Activated effector memory CD4-positive, alpha-beta T cell treated with anti-CD3 and anti-CD28 coated beads, Interleukin-2, amount 50 U/mL, for 16 hours (primary cell): ENCODE measurements at regions not wholly inside any gene's neighbourhood (a gene's known extent, or its start where the extent isn't known, plus 50 kb on each side); places are given as distances from the start of the nearest gene placed in this dataset.

Experiments
- DNase-seq: peaks from one replicate; pipeline ENCODE4 v3.0.0-alpha.2; 2020

GRCh38 chr5:174236070-174236469, 190.6 kb downstream of the NSG2 start:
- DNase-seq = no peak

- DNase-seq = no peak
Observed at GRCh38 chr5:174239718-174240117, 194.2 kb downstream of the NSG2 start.

- no peak for DNase-seq
Observed at GRCh38 chr5:174242573-174242972, 197.1 kb downstream of the NSG2 start.

DNA sequence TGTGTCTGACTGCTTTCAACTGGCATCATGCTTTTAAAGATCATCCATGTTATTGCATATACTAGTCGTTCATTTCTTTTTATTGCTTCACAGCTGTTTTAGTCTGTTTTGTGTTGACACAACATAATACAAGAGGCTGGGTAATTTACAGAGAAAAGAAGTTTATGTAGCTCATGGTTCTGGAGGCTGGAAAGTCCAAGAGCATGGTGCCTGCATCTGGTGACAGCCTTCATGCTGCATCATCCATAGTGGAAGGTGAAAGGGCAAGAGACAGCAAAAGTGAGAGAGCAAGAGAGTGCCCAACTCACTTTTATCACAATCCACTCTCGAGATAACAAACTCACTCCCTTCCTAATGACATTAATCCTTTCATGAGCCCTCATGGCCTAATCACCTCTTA, 198.4 kb downstream of the NSG2 start:
- DNase-seq = no peak

DNA sequence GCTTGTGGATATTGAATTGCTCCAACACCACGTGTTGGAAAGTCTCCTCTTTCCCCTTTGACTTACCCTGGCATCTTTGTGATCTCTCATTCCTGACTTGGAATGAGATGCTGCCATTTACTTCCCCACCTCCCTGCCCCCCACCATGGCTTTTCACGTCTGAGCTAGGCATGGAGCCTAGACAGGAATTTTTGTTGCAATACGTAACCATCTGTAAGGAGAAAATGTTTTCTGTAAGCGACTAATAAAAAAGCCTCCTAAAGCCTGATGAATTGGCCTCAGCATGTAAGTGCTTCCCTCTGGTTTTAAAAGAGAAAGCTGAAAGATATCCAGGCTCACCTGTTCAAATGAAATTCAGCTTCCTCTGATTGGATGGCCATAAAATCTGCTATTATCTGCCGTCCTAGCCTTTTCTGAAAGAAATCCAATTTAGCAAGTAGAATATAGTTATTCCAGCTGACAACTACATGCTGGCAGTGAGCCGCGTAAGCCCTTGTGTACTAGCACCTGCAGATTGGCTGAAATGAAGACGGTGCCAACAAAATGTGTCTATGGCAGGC, 200.1 kb downstream of the NSG2 start:
- no peak for DNase-seq

DNA sequence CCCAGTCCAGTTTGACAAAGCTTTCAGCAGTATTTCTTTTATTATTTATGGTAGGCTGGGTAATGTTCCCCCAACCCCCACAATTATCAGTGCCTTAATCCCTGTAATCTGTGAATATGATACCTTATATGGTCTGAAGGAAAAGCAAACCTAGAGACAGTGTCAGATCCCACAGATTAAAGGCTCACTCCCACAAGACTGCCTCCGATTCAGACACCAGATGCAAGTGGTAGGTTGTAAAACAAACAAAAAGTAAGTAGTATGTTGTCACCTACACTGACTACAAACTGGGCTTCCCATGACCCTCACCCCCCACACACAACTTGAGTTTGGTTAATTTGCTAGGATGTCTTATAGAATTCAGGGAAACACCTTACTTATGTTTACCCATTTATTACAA, 201.2 kb downstream of the NSG2 start:
- no peak for DNase-seq

- no peak for DNase-seq
Observed at GRCh38 chr5:174247301-174247700, 201.8 kb downstream of the NSG2 start.

DNA sequence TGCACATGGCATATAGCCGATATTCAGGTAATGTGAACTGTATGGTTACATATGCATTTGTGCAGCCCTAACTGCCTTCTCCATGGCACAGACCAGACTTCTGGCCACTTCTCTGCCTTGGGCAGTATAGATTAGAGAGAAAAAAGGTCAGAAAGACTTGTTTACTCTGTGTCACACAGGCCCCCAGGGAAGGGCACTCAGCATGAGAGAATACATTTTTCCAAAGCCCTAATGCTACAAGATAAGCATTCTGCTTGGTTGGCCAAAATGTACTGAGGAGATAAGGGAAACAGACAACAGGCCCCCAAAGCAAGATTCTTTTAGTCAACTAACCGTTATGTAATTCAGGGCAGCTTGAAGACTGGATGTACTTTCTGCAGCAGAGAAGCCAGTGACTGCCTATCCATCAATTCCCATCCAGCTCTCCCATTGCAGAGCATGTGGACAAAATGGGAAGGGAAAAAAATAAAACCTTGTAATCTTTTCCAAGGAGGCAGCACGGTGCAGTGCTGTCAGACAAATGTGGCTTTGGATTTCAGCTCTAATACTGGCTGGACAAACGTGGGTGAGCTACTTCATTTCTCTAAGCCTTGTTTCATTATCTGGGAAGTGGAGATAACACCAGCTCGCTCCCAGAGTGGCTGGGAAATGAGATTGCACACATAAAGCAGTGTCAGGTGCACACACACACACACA, 205.9 kb downstream of the NSG2 start:
- no peak for DNase-seq

GRCh38 chr5:174252121-174252520, 206.6 kb downstream of the NSG2 start:
- no peak for DNase-seq

GRCh38 chr5:174259696-174260420, 214.4 kb downstream of the NSG2 start:
- no peak for DNase-seq

- no peak for DNase-seq
Observed at GRCh38 chr5:174271316-174271715, 225.8 kb downstream of the NSG2 start.

GRCh38 chr5:174272671-174273070, 227.2 kb downstream of the NSG2 start:
- DNase-seq = no peak

DNA sequence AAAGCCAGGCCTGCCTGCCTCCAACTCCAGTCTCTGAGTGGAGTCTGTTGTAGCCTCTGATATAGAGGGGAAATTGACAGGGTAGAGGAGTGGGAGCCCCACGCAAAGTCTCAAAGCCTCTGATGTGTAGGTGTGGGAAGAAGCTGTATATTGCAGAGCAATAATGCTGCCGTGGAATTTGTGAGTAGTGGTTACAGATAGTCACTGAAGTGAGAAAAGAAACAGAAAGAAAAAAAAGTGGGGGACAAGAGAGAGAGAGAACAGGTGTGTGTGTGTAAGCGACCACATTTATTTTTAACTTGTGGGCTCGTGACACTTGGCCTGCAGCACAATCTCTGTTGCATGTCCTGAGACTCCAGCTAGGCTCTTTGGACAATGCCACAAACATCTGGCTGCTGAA, 227.8 kb downstream of the NSG2 start:
- no peak for DNase-seq

DNA sequence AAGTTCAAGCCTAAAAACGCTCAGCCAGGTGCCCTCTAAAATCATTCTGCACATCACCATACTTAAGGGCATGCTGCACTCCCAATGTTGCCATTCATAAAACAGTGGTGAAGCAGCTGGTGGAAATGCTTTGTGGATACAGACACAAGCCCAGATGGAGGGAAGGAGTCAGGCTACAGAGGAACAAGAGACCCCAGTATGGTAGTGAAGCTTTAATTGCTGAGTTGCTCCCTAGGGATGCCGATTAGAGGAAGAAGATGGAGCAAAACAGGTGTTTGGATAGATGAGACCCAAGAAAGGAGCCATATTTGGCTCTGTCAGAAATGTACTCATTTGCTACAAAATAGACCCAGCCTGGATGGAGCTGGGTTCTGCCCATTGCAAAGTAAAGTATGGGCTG, 230.5 kb downstream of the NSG2 start:
- DNase-seq = no peak

DNA sequence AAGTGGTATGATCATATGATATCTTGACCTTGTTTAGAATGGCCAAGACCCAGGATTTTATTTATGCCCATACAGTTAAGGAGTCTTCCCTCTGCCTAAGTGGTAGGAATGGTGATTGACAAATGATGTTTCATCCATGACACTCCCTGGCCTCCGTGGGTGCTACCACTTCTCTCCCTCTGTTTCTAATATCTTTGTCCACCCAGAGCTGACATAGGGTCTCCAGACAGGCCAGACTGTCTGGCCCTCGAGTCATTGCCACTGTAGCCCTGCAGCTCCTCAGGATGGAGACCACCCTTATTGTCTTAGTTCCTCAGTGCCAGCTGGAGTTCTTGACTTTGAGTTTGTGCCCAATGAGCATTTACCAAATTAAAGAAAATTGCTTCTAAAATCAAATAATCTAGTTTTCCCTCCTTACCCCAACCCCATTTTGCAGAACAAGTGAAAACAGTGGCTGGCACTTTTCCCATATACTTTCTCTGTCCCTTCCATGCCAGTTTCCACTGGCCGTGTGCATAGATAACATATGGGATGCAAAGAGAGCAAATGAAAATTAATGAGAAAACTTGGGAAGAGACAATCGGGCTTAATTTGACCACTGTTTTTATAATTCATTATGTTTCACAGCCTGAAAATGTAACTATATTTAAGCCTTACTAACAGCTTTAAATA, 235.7 kb downstream of the NSG2 start:
- no peak for DNase-seq

GRCh38 chr5:174281855-174282254, 236.3 kb downstream of the NSG2 start:
- no peak for DNase-seq

DNA sequence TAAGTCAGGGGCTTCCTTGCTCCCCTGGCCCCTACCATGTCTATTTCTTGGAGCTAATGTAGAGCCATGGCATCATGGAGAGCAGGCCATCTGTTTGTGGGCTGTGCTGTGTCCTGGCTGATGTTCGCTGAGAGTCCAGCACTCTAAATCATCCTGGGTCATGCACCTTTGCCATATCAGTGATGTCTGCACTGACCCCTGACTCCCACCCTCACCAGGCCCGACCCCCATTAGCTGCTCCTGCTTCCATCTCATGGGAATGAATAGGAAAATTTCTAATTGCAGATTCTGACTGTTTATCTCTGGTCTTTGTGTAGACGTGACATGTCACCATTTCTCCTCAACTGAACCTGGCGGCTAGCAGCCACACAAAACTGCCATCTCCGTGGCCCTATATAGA, 236.9 kb downstream of the NSG2 start:
- no peak for DNase-seq

- DNase-seq = no peak
Observed at GRCh38 chr5:174283211-174284005, 237.9 kb downstream of the NSG2 start.

DNA sequence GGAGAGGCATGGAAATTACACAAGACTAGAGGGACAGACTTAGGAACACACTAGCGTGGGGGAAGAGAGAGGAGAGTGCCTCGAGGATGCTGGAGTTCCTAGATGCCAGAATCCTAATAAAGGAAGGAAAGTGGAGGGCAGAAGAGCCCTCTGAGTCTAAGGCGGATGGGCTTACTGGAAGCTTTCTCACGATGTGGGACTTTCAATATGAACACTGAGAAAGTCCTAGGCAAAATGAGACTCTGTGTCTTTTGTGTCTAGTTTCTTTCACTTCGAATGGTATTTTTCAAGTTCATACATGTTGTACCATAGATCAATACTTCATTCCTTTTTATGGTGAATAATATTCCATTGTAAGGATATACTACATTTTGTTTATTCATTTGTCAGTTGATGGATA, 239.4 kb downstream of the NSG2 start:
- DNase-seq = no peak

GRCh38 chr5:174287761-174288160, 242.3 kb downstream of the NSG2 start:
- no peak for DNase-seq

- no peak for DNase-seq
Observed at GRCh38 chr5:174288439-174288838, 242.9 kb downstream of the NSG2 start.

- DNase-seq = no peak
Observed at GRCh38 chr5:174291162-174291561, 245.7 kb downstream of the NSG2 start.

DNA sequence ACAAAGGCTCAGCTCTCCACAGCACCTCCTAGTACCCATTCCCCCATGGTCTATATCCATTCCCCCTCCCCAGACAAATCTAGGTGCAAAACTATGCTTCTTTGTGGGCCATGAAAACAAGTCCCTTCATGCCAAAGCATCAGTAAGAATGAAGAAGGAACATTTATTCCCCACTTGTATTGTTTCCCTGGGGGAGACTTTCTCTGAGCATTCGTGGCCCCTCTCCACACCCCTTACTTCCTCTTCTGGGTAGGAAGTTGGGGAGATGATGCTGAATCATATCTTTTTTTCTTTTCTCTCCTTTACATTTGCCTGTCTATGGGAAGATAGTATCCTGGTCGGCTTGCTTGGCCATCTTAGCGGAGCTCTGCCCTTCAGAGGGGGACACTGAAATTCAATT, 246.8 kb downstream of the NSG2 start:
- no peak for DNase-seq
